ENCODE measurements at regions not wholly inside any gene's neighbourhood (a gene's known extent, or its start where the extent isn't known, plus 50 kb on each side); places are given as distances from the start of the nearest gene placed in this dataset.

DNA sequence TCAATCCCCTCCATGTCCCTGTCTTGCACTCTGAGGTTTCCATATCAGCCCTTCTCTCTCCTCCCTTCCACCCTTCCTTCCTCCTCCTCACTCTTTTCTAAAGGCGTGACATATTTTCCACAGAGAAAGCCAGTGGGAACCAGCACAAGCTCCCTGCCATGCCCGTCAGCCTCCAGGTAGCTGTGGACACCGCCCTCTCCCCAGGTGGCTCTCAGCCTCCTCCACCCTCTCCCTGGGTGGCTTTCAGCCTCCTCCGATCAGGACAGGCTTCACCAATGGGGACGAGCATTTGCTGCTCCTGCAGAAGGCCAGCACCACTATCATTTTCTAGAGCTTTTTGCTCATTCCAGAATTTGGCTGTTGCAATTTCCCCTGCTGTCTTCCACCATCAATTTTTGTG, 236.6 kb downstream of the GADD45G start:
- Mint-ChIP-seq H3K36me3 (no peaks in the 10 kb centered on the region), H3K27ac (no peak overlapping the region), H3K9me3 (no peaks in the 10 kb centered on the region), H3K4me1 (peaks cover 4% of the 10 kb centered on the region), H3K4me3 (no peak overlapping the region), H3K27me3 (ENCODE audit: low read depth) (no peaks in the 10 kb centered on the region)
- DNase-seq (ENCODE audit: low spot score in 2 of 2, unreplicated experiment in 2 of 2) = no peak
- TF ChIP-seq, protein P1, sequence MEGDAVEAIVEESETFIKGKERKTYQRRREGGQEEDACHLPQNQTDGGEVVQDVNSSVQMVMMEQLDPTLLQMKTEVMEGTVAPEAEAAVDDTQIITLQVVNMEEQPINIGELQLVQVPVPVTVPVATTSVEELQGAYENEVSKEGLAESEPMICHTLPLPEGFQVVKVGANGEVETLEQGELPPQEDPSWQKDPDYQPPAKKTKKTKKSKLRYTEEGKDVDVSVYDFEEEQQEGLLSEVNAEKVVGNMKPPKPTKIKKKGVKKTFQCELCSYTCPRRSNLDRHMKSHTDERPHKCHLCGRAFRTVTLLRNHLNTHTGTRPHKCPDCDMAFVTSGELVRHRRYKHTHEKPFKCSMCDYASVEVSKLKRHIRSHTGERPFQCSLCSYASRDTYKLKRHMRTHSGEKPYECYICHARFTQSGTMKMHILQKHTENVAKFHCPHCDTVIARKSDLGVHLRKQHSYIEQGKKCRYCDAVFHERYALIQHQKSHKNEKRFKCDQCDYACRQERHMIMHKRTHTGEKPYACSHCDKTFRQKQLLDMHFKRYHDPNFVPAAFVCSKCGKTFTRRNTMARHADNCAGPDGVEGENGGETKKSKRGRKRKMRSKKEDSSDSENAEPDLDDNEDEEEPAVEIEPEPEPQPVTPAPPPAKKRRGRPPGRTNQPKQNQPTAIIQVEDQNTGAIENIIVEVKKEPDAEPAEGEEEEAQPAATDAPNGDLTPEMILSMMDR (IDR thresholded peaks at IDR 0.05; ENCODE audit: unreplicated experiment) = no peak

DNA sequence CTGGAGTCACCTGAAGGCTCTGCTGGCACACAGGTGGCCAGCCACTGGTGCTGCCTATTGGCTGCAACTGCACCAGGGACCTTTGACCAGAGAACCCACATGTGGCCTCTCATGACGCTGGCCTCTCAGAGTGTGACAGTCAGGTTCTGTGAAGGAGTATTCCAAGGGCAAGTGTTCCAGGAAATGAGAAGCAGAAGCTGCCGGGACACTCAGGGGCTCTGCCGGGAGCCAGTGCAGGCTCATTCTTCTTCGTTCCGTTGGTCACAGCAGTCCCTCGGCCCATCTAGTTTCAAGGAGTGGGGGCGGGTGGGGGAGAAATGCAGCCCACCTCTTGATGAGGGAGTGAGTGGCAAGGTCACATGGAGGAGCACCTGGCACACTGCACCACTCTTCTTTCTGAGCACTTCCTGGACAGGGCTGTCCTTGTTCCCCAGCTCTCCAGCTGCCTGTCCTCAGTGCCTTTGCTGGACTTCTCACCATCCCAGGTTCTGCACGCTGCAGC, 237.5 kb downstream of the GADD45G start:
- no peak overlapping the region for H3K4me3 Mint-ChIP-seq
- no peak for DNase-seq (ENCODE audit: low spot score in 2 of 2, unreplicated experiment in 2 of 2)
- peaks cover 4% of the 10 kb centered on the region for H3K4me1 Mint-ChIP-seq
- TF ChIP-seq, protein P1 (IDR thresholded peaks at IDR 0.05; ENCODE audit: unreplicated experiment) = no peak
- no peak overlapping the region for H3K27ac Mint-ChIP-seq
- H3K27me3 Mint-ChIP-seq (ENCODE audit: low read depth) = no peaks in the 10 kb centered on the region
- H3K36me3 Mint-ChIP-seq = no peaks in the 10 kb centered on the region
- H3K9me3 Mint-ChIP-seq = peaks cover 4% of the 10 kb centered on the region

DNA sequence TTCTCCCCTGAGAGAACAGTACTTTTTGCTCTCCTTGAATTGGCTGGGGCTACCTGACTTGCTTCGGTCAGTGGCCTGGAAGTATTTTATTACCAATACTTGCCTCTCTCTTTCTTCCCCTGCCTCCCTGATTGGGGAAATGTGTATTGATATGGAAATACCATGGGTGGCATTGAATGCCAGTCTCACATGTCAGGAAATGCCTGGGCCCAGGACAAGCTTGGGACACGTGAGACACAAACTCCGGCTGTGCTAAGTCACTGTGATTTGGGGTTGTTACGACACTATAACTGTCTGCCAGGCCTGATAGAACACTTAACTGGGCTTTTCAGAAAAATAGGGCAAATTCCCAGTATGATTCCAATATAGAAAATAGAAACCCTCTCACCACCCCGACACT, 238.3 kb downstream of the GADD45G start:
- Mint-ChIP-seq H3K27me3 (ENCODE audit: low read depth) (no peaks in the 10 kb centered on the region), H3K4me3 (no peak overlapping the region), H3K36me3 (no peaks in the 10 kb centered on the region), H3K4me1 (peaks cover 4% of the 10 kb centered on the region), H3K9me3 (peaks cover 4% of the 10 kb centered on the region), H3K27ac (no peak overlapping the region)
- no peak for DNase-seq (ENCODE audit: low spot score in 2 of 2, unreplicated experiment in 2 of 2)
- TF ChIP-seq, protein P1 (IDR thresholded peaks at IDR 0.05; ENCODE audit: unreplicated experiment) = no peak

DNA sequence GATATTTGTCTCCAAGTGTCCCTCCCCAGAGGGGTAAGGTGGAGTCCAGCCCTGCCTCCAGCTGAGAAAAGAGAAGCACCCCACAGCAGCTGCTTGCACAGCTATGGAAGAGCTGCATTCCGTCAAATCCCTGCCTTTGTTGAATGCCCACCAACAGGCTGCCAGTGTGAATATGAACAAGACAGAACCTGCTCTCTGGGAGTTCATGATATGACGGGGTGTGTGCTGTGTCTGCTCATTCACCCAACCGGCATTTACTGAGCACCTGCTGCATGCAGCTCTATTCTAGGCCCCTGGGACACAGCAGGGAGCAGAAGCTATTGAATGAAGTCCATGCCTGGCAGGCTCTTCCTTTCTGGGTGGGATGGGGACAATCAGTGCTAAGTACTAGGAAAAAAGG, 238.8 kb downstream of the GADD45G start:
- Mint-ChIP-seq H3K4me1 (peaks cover 4% of the 10 kb centered on the region), H3K4me3 (no peak overlapping the region), H3K27me3 (ENCODE audit: low read depth) (no peaks in the 10 kb centered on the region), H3K27ac (no peak overlapping the region), H3K36me3 (no peaks in the 10 kb centered on the region), H3K9me3 (peaks cover 4% of the 10 kb centered on the region)
- no peak for DNase-seq (ENCODE audit: low spot score in 2 of 2, unreplicated experiment in 2 of 2)
- TF ChIP-seq, protein P1 (IDR thresholded peaks at IDR 0.05; ENCODE audit: unreplicated experiment) = no peak

DNA sequence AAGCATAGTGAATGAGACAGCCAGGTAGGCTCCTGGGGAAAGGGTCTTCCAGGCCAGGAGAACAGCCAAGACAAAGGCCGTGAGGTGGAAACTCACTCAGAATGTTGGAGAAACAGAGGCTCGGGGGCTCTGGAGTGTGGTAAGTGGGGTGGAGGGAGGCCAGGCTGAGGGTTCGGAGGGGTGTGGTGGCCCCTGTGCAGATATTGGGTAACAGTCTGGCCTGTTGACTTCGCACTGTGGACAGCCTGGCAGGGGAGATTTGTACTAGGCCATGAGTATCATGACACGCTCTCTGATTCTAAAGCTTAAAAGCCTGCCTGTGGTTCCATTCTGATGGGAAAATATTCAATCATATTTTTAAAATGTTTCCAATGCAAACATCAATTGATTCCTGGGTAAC, 239.3 kb downstream of the GADD45G start:
- DNase-seq (ENCODE audit: low spot score in 2 of 2, unreplicated experiment in 2 of 2) = no peak
- H3K27me3 Mint-ChIP-seq (ENCODE audit: low read depth) = no peaks in the 10 kb centered on the region
- TF ChIP-seq, protein P1 (IDR thresholded peaks at IDR 0.05; ENCODE audit: unreplicated experiment) = no peak
- H3K36me3 Mint-ChIP-seq = no peaks in the 10 kb centered on the region
- H3K27ac Mint-ChIP-seq = no peak overlapping the region
- no peak overlapping the region for H3K4me3 Mint-ChIP-seq
- H3K4me1 Mint-ChIP-seq = peaks cover 4% of the 10 kb centered on the region
- H3K9me3 Mint-ChIP-seq = peaks cover 7% of the 10 kb centered on the region

DNA sequence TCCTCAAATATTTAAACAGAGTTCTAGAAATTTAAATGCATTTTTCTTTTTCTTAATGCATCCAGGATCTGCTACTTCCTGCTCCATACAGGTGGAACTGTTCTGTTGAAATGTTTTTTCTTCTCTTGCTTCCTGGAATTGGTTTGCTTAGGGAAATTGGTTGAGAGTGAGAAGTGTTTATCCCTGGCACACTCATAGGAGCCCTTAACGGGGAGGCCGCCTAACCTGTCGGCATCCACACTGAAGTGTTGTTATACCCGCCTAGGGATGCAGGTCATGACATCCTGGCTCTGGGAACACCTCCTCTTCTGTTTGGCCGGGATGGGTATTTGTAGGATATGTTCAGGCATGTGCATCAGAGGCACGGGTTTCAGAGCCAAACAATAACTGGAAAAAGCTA, 239.7 kb downstream of the GADD45G start:
- H3K4me3 Mint-ChIP-seq = no peak overlapping the region
- no peaks in the 10 kb centered on the region for H3K4me1 Mint-ChIP-seq
- no peak for DNase-seq (ENCODE audit: low spot score in 2 of 2, unreplicated experiment in 2 of 2)
- H3K9me3 Mint-ChIP-seq = peaks cover 9% of the 10 kb centered on the region
- no peak overlapping the region for H3K27ac Mint-ChIP-seq
- no peaks in the 10 kb centered on the region for H3K36me3 Mint-ChIP-seq
- no peaks in the 10 kb centered on the region for H3K27me3 Mint-ChIP-seq (ENCODE audit: low read depth)
- TF ChIP-seq, protein P1 (IDR thresholded peaks at IDR 0.05; ENCODE audit: unreplicated experiment) = no peak

Measured in mesothelial cell of epicardium (in vitro differentiated cells).